Cardiac septum (tissue), 1 donor: ENCODE measurements at regions not wholly inside any gene's neighbourhood (a gene's known extent, or its start where the extent isn't known, plus 50 kb on each side); places are given as distances from the start of the nearest gene placed in this dataset.

Experiments used
- DNase-seq: peaks from one replicate; pipeline ENCODE4 v3.0.0-alpha.2; 2020; ENCODE audit warnings: low spot score
- intact Hi-C: fragments of 100-400 bp; cut with DNase I; formaldehyde crosslinking; loops from one replicate; pipeline ENCODE4 v1.14.0; 2022
- donor health status: DM: no; HTN: no; CAD: no.

- no peak for DNase-seq
- intact Hi-C loops: no loop called here
These were observed 290.4 kb downstream of the SLITRK6 start for GRCh38 chr13:85508683-85509329.

DNA sequence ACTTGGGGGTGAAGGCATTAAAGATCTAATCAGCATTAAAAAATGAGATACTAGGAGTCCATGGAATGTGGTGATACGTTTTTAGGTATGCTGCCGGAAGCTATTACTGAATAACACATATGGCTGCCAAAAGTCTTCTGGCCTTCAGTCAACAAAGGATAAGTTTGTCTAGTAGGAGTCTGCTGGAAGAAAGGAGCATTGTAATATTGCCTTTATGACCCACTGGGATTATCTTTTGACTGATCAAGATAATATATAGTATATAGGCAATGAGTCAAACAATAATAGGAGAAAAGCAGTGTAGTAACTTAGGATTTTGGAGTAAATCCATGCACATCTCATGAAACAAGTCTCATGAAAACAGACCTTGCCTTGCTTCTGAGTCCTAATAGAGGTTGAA, 295.4 kb downstream of the SLITRK6 start:
- DNase-seq: no peak
- intact Hi-C loops: no loop called here

DNA sequence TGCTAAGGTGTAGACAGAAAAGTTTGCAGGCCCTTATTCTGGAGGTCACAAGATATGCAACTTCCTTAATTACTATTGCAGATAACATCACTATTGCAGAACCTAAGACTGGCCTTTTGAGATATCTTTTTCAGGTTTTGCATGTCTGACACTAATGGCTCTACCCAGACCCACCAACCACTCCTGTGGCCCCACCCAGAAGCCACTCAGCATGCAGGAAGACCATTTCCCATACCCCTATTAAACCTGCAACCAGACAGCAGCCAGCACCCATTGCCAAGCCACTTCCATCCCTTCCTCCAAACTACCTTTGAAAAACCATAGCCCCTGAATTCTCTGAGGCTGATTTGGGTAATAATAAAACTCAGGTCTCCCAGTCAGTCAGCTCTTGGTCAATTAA, 297.6 kb downstream of the SLITRK6 start:
- no peak for DNase-seq
- intact Hi-C loops: no loop called here

GRCh38 chr13:85500696-85501256, 298.4 kb downstream of the SLITRK6 start:
- no peak for DNase-seq
- intact Hi-C loops: no loop called here

GRCh38 chr13:85498774-85499173, 300.4 kb downstream of the SLITRK6 start:
- DNase-seq: no peak
- intact Hi-C loops: no loop called here

GRCh38 chr13:85497652-85498051, 301.6 kb downstream of the SLITRK6 start:
- no peak for DNase-seq
- intact Hi-C loops: no loop called here

- intact Hi-C loops: no loop called here
- no peak for DNase-seq
These were observed 306.9 kb downstream of the SLITRK6 start for GRCh38 chr13:85492283-85492682.

DNA sequence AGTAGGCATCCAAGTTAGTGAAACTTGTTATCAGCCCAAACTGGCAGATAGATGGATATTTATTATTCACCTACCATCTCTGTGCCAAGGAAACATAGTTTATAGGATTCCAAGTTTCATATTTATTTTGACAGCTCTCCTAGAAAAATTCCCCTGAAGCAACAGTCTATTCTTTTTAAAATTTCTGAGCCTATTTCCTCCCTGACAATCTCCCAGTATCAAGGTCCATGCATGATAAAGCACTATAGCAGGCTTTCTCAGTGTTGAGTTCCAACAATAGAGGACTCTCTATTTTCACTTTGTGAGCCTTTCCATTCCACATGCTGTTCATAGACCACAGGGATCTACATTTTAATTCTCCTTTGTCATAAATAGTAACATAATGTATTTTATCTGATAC, 312.6 kb downstream of the SLITRK6 start:
- intact Hi-C loops: no loop called here
- no peak for DNase-seq

- intact Hi-C loops: no loop called here
- DNase-seq: no peak
These were observed 326.1 kb downstream of the SLITRK6 start for GRCh38 chr13:85473144-85473543.

- no peak for DNase-seq
- intact Hi-C loops: no loop called here
These were observed 329.9 kb downstream of the SLITRK6 start for GRCh38 chr13:85469320-85469719.

- no peak for DNase-seq
- intact Hi-C loops: no loop called here
These were observed 336.3 kb downstream of the SLITRK6 start for GRCh38 chr13:85462792-85463425.

- intact Hi-C loops: no loop called here
- no peak for DNase-seq
These were observed 337.6 kb downstream of the SLITRK6 start for GRCh38 chr13:85461621-85462020.

- intact Hi-C loops: no loop called here
- DNase-seq: no peak
These were observed 353.7 kb downstream of the SLITRK6 start for GRCh38 chr13:85445534-85445933.

GRCh38 chr13:85441975-85442374, 357.2 kb downstream of the SLITRK6 start:
- intact Hi-C loops: no loop called here
- no peak for DNase-seq

DNA sequence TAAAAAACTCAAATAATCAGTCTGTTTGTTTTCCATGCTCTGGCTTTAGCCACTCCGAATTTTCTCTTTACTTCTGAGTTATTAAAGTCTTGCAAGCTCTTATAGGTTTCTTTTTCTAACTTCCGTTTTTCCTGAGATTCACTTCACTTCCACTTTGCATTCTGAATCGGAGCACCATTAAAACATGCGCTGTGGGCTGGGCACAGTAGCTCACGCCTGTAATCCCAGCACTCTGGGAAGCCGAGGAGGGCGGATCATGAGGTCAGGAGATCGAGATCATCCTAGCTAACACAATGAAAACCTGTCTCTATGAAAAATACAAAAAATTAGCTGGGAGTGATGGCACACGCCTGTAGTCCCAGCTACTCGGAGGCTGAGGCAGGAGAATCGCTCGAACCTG, 357.9 kb downstream of the SLITRK6 start:
- intact Hi-C loops: no loop called here

DNA sequence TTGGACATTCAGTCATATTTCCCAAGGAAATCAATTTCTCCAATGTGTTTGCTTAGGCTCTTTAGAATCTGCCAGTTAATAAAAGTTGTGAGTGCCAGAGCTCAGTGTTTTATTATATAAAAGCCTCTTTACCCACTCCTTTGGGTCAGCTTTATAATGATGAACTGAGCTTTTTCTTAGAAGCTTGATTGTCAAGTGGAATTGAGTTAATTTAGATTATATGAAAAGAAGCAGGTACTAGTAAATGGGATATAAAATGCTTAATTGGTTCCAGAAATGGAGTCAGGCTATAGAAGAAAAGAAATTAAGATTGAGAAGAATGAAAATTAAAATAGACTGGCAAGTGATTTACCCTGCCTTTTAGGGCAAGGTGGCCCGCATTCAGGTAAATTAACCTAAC, 363.2 kb downstream of the SLITRK6 start:
- DNase-seq: no peak
- intact Hi-C loops: no loop called here

More for the DNA sequence above, 357.9 kb downstream of the SLITRK6 start:
- no peak for DNase-seq

- intact Hi-C loops: no loop called here
These were observed 364.3 kb downstream of the SLITRK6 start for GRCh38 chr13:85434927-85435326.

GRCh38 chr13:85432881-85433280, 366.3 kb downstream of the SLITRK6 start:
- DNase-seq: no peak
- intact Hi-C loops: no loop called here

More at GRCh38 chr13:85434927-85435326, 364.3 kb downstream of the SLITRK6 start:
- DNase-seq: no peak

- intact Hi-C loops: no loop called here
- no peak for DNase-seq
These were observed 367.5 kb downstream of the SLITRK6 start for GRCh38 chr13:85431720-85432119.

DNA sequence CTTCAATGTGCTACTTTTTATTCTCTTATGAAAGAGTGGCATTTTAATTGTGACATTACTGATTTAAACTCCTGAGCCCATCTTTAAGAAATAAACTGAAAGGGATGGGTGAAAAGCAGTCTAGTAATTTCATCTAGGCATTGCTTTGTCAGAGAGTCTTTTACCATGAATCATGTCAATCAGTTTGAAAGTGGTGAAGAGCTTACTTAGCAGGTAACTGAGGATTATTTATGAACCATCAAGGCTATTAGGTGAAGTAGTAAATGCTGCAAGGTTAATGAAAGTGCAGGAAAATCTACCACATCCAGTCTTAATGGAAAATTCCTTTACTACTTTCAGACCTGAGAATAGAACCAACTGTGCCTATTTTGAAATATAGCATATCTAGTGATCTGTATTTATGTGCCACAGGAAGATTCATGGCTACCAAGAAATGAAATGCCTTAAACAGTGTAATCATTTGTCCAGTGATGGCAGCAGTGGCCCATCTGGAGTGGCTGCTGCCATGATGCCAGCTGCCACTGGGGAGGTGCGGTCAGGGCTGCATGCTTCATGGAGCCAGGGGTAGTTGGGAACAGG, 368.9 kb downstream of the SLITRK6 start:
- no peak for DNase-seq
- intact Hi-C loops: no loop called here

DNA sequence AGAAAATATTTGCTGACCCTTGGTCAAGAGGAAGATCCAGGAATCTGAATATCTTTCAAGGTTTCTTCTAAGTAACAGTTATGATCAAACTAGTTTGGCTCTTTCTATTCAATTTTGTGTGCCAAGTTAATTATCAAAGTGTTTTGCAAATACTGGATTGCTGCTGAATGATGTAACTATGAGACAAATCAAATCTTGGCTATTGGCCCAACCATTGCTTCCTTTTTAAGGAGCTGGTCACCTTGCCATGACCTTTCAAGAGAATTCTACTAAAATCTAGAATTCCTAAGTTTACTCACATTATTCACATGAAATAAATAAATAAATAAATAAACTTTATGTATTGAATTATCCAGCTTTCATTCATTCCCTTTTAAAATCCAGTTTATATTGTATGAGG, 371.8 kb downstream of the SLITRK6 start:
- intact Hi-C loops: no loop called here
- no peak for DNase-seq
